ENCODE measurements at regions not wholly inside any gene's neighbourhood (a gene's known extent, or its start where the extent isn't known, plus 50 kb on each side); places are given as distances from the start of the nearest gene placed in this dataset.

GRCh38 chr7:21299766-21300165 is 128.1 kb upstream of the SP4 start:
- TF ChIP-seq EZH2 (IDR thresholded peaks at IDR 0.05; ENCODE audit: borderline replicate concordance, low read depth, low read length, severe bottlenecking) (no peak), CTCF (IDR thresholded peaks at IDR 0.05; ENCODE audit: borderline replicate concordance, extremely low read depth, low read length, poor library complexity, severe bottlenecking) (no peak)

All from DND-41 (cell line).